Cardiac muscle cell (in vitro differentiated cells and primary cell): ENCODE measurements at regions not wholly inside any gene's neighbourhood (a gene's known extent, or its start where the extent isn't known, plus 50 kb on each side); places are given as distances from the start of the nearest gene placed in this dataset.

Experiments used
- DNase-seq, 2 donors: peaks; one replicate each; pipeline versions ENCODE4 v3.0.0 to v3.0.0-alpha.2; 2010 to 2017; ENCODE audit warnings: low read depth in 1 of 2, low spot score in 1 of 2
- H3K27ac ChIP-seq: fragments of 200-600 bp; sonication (generic); 2 replicates; pipeline ENCODE4 v1.5.1; 2016
- H3K27me3 ChIP-seq: fragments of 200-600 bp; sonication (generic); 2 replicates; pipeline ENCODE4 v1.6.0; 2016; ENCODE audit warnings: control low read depth
- H3K36me3 ChIP-seq: fragments of 200-600 bp; sonication (generic); 2 replicates; pipeline ENCODE4 v1.5.1; 2016; ENCODE audit warnings: control low read depth
- H3K4me1 ChIP-seq: fragments of 200-600 bp; sonication (generic); 2 replicates; pipeline ENCODE4 v1.8.1; 2017; ENCODE audit warnings: low read depth, mild to moderate bottlenecking, mixed run types
- H3K4me3 ChIP-seq: fragments of 200-600 bp; sonication (generic); 2 replicates; pipeline ENCODE4 v1.5.1; 2016; ENCODE audit warnings: mild to moderate bottlenecking
- H3K9me3 ChIP-seq: fragments of 200-600 bp; sonication (generic); 2 replicates; pipeline ENCODE4 v1.5.1; 2017; ENCODE audit warnings: low read depth, mild to moderate bottlenecking, control low read depth
- TF ChIP-seq, protein P1 (sequence below): IDR thresholded peaks from 2 replicates; pipeline ENCODE4 v1.5.1; 2012; ENCODE audit warnings: low read depth, mild to moderate bottlenecking, low read length

DNA sequence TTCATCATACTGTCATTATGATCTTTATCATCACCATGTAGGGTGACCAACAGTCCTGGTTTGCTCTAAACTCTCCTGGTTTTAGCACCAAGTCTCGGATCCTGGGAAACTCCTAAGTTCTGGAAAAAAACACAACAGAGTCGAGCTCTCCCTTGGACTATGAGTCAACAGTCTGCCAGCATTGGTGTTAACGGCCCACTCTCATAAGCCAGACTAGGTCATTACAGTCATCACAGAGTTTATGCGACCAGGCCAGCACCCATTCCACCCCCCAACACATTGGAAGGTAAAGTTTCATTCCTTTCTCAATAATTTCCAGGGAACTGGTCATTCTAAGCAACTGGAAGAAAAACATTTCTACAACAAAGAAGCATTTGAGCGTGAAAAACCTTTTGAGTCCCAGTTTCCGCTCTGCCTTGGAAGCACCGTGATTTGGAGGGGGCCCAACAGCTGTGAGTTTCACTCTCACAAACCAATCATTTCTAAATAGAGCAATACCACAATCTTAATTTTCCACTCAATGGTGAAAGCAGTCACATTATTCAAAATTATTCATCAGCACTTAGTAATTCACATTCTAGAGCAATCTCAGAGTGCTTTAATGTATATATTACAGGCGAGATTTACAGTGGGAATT lies 445.0 kb downstream of the CDH26 start:
- Histone ChIP-seq H3K4me1 (no peaks in the 10 kb centered on the region), H3K27ac (no peak overlapping the region), H3K27me3 (no peaks in the 10 kb centered on the region), H3K4me3 (no peak overlapping the region), H3K36me3 (no peaks in the 10 kb centered on the region), H3K9me3 (no peaks in the 10 kb centered on the region)
- TF ChIP-seq, protein P1, sequence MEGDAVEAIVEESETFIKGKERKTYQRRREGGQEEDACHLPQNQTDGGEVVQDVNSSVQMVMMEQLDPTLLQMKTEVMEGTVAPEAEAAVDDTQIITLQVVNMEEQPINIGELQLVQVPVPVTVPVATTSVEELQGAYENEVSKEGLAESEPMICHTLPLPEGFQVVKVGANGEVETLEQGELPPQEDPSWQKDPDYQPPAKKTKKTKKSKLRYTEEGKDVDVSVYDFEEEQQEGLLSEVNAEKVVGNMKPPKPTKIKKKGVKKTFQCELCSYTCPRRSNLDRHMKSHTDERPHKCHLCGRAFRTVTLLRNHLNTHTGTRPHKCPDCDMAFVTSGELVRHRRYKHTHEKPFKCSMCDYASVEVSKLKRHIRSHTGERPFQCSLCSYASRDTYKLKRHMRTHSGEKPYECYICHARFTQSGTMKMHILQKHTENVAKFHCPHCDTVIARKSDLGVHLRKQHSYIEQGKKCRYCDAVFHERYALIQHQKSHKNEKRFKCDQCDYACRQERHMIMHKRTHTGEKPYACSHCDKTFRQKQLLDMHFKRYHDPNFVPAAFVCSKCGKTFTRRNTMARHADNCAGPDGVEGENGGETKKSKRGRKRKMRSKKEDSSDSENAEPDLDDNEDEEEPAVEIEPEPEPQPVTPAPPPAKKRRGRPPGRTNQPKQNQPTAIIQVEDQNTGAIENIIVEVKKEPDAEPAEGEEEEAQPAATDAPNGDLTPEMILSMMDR: no peak
- no peak for DNase-seq

DNA sequence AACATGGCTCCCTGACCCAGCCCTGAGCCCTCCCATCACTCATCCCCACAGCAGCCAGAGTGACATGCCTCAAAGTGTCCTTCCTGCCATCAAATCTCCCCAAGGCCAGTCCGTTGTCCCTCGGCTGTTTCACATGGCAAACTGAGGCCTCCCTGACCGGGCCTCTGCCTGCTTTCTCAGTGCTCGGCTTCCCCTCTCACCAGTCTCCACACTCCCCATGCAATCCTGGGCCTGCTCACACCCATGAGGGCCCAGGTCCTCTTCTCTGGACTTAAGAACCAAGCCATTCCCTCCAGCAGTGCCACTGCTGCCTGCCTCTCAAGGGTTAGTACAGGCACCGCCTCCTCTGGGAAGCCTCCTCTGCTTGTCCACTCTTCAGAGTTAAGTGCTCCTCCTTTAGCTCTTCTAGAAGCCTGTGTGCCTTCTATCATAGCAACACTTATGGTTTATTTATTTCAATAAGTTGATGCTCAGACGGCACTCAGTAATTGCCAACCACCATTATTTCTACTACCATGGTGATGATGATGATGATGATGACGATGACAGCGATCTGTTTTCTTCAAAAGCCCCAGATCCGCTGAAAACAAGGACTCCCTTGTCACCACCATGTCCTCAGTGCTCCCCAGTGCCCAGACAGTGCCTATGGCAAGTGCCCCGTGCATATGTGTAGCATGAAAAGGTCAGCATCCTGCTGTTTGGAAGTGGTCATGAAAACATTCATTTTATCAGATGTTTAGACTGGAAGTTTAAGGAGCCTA lies 449.0 kb downstream of the CDH26 start:
- TF ChIP-seq, protein P1: no peak
- Histone ChIP-seq H3K4me3 (no peak overlapping the region), H3K4me1 (no peaks in the 10 kb centered on the region), H3K36me3 (no peaks in the 10 kb centered on the region), H3K27ac (no peak overlapping the region), H3K27me3 (no peaks in the 10 kb centered on the region), H3K9me3 (no peaks in the 10 kb centered on the region)
- DNase-seq: no peak

DNA sequence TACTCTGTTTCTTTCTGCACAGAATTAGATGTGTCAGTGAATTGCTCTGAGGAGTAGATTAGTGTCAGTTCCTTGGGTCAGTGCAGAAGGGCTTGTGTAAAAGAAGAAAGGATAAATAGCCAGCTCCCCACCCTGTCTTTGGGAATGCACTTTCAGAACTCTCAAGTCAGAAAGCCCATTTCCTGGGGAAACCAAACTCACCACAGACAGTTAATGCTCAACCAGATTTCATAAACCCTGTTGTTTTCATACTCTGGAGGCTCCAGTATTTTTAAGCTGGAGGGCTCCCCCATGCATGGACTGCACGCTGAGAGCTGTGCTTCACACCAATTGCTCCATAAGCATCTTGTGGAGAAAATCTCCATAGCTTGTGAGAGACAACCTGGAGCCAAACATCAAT lies 449.7 kb downstream of the CDH26 start:
- no peak overlapping the region for H3K27ac ChIP-seq
- no peaks in the 10 kb centered on the region for H3K27me3 ChIP-seq
- TF ChIP-seq, protein P1: no peak
- no peaks in the 10 kb centered on the region for H3K4me1 ChIP-seq
- no peaks in the 10 kb centered on the region for H3K36me3 ChIP-seq
- no peak overlapping the region for H3K4me3 ChIP-seq
- no peaks in the 10 kb centered on the region for H3K9me3 ChIP-seq
- no peak for DNase-seq

DNA sequence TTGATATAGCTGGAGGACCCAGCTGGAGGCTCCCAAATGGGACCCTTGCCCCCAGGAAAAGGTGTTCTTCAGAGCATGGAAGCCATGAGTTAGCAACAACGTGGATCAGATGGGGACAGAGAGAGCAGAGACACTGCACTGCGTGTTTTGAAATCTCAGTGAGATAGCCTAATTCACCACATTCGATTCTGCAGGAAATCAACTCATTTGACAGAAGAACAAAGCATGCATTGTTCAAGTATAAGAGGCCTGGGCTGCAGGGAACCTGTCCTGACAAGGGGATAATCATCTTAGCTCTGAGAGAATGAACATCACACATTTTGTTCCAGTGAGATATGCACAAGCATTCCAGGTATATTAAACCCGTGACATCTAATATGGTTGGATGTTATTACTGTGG lies 450.2 kb downstream of the CDH26 start:
- TF ChIP-seq, protein P1: no peak
- Histone ChIP-seq H3K27me3 (no peaks in the 10 kb centered on the region), H3K4me3 (no peak overlapping the region), H3K36me3 (no peaks in the 10 kb centered on the region), H3K27ac (no peak overlapping the region), H3K4me1 (no peaks in the 10 kb centered on the region), H3K9me3 (no peaks in the 10 kb centered on the region)
- no peak for DNase-seq

DNA sequence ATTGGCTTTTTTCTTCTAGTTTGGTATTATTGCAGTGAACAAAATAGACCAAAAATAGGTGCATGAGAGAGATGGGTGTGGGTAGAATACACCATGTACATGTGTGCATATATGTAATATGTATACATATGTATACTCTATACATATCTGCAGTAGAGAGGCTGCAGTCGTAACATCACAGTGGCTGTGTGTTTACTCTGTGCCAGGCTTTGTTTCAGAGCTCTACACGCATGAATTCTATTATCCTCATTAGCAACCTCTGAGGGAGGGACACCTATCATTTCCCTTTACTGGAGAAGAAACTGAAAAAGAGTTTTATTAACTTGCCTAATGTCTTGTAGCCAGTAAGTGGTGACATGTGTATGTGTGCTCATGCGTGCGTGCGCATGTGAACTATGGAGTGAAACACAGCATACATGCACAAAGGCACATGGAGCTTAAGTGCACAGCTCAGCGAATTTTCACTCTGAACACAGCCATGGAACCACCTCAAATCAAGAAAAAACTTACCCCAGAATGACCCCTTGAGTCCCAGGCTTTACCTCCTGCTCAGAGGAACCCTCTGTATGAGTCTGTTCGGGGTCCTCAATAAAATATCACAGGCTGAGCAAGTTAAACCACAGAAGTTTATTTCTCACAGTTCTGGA lies 452.5 kb downstream of the CDH26 start:
- Histone ChIP-seq H3K27me3 (no peaks in the 10 kb centered on the region), H3K4me1 (no peaks in the 10 kb centered on the region), H3K36me3 (no peaks in the 10 kb centered on the region), H3K27ac (no peak overlapping the region), H3K9me3 (no peaks in the 10 kb centered on the region), H3K4me3 (no peak overlapping the region)
- no peak for DNase-seq
- TF ChIP-seq, protein P1: no peak
